ENCODE measurements at regions not wholly inside any gene's neighbourhood (a gene's known extent, or its start where the extent isn't known, plus 50 kb on each side); places are given as distances from the start of the nearest gene placed in this dataset.

- TF ChIP-seq CTCF (IDR thresholded peaks at IDR 0.05; ENCODE audit: insufficient read depth, low read length) (no peak), SPI1 (IDR thresholded peaks at IDR 0.05; ENCODE audit: borderline replicate concordance, low read depth) (no peak), POLR2AphosphoS5 (IDR thresholded peaks at IDR 0.05; ENCODE audit: low read depth) (no peak), GABPA (IDR thresholded peaks at IDR 0.05; ENCODE audit: low read depth) (no peak)
- TF ChIP-seq, protein P1, sequence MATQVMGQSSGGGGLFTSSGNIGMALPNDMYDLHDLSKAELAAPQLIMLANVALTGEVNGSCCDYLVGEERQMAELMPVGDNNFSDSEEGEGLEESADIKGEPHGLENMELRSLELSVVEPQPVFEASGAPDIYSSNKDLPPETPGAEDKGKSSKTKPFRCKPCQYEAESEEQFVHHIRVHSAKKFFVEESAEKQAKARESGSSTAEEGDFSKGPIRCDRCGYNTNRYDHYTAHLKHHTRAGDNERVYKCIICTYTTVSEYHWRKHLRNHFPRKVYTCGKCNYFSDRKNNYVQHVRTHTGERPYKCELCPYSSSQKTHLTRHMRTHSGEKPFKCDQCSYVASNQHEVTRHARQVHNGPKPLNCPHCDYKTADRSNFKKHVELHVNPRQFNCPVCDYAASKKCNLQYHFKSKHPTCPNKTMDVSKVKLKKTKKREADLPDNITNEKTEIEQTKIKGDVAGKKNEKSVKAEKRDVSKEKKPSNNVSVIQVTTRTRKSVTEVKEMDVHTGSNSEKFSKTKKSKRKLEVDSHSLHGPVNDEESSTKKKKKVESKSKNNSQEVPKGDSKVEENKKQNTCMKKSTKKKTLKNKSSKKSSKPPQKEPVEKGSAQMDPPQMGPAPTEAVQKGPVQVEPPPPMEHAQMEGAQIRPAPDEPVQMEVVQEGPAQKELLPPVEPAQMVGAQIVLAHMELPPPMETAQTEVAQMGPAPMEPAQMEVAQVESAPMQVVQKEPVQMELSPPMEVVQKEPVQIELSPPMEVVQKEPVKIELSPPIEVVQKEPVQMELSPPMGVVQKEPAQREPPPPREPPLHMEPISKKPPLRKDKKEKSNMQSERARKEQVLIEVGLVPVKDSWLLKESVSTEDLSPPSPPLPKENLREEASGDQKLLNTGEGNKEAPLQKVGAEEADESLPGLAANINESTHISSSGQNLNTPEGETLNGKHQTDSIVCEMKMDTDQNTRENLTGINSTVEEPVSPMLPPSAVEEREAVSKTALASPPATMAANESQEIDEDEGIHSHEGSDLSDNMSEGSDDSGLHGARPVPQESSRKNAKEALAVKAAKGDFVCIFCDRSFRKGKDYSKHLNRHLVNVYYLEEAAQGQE (IDR thresholded peaks at IDR 0.05; ENCODE audit: insufficient replicate concordance, low read depth), result no peak
Measured at GRCh38 chr12:66045506-66045905, 85.0 kb downstream of the LLPH start.

All from HL-60 (cell line).